HFF-Myc (cell line): ENCODE measurements at regions not wholly inside any gene's neighbourhood (a gene's known extent, or its start where the extent isn't known, plus 50 kb on each side); places are given as distances from the start of the nearest gene placed in this dataset.

Source experiments
- DNase-seq: peaks from one replicate; pipeline ENCODE4 v3.0.0-alpha.2; 2011; ENCODE audit warnings: low read depth; ENCODE audit errors: extremely low read depth
- H3K4me3 ChIP-seq: replicated peaks from 2 replicates; pipeline ENCODE4 v1.5.1; 2011; ENCODE audit warnings: low read depth, mild to moderate bottlenecking, control low read depth, low read length
- CTCF ChIP-seq: IDR thresholded peaks from 2 replicates; pipeline ENCODE4 v1.5.1; 2012; ENCODE audit warnings: mild to moderate bottlenecking, low read depth, low read length, control low read depth; ENCODE audit errors: missing control alignments

DNA sequence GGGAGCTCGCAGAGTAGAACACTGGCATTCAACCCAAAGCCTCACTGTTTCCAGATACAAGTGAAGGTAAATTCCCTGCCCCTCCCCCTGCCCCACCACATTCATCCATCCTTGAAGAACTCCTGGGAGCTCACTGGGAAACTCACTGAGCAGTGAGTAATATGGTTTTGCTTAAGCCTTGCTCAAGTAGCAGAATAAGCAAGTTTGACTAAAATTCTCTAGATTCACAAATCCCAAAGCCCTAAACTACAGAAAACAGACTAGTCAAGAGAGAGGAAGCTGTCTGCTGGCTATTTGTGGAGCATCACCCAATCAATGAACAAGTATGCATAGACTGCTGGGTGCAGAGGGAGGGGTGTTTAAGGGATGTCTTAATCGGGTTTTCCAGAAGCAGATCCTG, 82.1 kb downstream of the UNC5CL start:
- no peak for TF ChIP-seq CTCF
- H3K4me3 ChIP-seq = no peak overlapping the region
- DNase-seq = no peak

GRCh38 chr6:40955178-40955545, 83.9 kb downstream of the UNC5CL start:
- no peak for DNase-seq
- no peak overlapping the region for H3K4me3 ChIP-seq
- no peak for TF ChIP-seq CTCF

DNA sequence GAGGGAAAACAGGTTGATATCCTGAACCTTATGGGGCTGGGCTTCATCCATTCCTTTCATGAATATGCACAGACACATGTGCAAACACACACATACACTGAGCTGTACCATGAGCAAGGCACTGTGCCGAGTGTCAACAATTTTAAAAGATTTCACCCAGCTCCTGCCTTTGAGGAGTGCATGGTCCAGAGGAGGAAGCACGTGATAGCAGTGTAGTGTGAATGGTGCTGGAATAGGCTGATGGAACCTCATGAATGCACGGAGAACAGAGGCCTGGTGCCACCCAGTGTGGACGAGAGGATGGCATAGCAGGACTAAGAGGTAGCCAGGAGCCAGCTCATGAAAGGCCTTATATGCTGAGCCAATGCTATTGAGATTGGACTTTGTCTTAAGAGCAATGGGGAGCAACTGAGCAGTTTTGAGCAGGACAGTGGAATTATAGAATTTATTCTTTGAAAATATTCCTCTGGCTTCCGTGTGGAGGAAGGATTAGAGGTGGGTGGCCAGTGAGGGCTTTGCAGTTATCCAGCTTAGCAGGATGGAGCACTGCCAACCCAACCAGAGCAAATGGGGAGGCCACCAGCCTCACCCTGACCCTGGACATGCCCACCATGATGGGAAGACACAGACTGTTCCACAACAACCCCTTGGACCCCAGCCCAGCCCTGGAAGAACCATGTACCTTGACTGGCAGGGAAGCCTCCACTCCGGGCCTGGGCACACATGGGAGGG, 84.4 kb downstream of the UNC5CL start:
- DNase-seq = no peak
- no peak for TF ChIP-seq CTCF
- H3K4me3 ChIP-seq = no peak overlapping the region

DNA sequence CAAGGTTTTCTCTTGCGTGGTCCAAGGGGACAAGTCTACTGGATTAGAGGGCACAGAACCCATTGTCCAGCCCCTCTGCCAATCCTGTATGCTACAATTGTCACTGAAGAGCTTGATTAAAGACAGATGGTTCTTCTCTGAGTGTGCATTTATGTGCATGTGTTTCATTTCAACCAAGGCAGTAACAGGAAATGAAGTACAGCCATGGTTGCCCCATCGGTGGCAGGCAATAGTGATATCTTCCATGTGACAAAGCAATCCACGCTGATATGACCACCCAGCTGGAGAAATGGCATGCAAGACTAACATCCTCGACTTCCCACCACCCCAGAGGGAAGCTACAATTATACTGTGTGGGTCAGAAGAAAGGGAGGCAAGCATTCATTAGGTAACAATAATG, 85.5 kb downstream of the UNC5CL start:
- TF ChIP-seq CTCF = no peak
- no peak overlapping the region for H3K4me3 ChIP-seq
- peak; percentile 36 for DNase-seq

- TF ChIP-seq CTCF = no peak
- H3K4me3 ChIP-seq = no peak overlapping the region
- DNase-seq = no peak
Observed at GRCh38 chr6:40950986-40951698, 87.9 kb downstream of the UNC5CL start.

DNA sequence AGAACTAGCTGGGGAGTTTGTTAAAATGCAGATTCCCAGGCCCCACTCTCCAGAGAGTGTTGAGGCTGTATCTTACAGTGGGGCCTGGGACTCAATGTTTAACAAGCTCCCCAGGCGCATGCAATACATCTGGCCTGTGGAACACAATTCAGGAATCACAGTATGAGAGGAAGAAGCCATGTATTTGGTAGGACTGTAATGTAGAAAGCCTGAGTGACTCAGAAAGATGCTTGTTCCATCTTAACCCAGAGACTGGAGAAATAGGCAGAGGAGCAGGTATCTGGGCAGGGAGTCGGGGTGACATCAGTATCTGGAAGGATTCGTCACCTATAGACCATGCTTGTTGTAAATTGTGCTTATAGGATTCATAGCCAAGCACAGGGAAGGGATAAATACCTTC, 90.5 kb downstream of the UNC5CL start:
- no peak overlapping the region for H3K4me3 ChIP-seq
- no peak for DNase-seq

More for the DNA sequence above, 90.5 kb downstream of the UNC5CL start:
- TF ChIP-seq CTCF = no peak
